ENCODE measurements at regions not wholly inside any gene's neighbourhood (a gene's known extent, or its start where the extent isn't known, plus 50 kb on each side); places are given as distances from the start of the nearest gene placed in this dataset.
A peak's percentile ranks its signal among the peaks of the same experiment; 100 is the strongest.

GRCh38 chr7:28293527-28293835 lies 112.9 kb upstream of the JAZF1 start:
- no peak for DNase-seq

GRCh38 chr7:28296571-28297483 lies 115.5 kb upstream of the CREB5 start:
- DNase-seq, result peak; percentile 54 to 63

GRCh38 chr7:28297801-28298459 lies 114.4 kb upstream of the CREB5 start:
- DNase-seq, result no peak

- DNase-seq, result no peak
Measured at GRCh38 chr7:28298870-28299518, 113.3 kb upstream of the CREB5 start.

GRCh38 chr7:28299556-28299955 lies 112.8 kb upstream of the CREB5 start:
- DNase-seq, result no peak

- DNase-seq, result no peak
Measured at GRCh38 chr7:28300488-28300887, 111.8 kb upstream of the CREB5 start.

GRCh38 chr7:28301148-28301641 lies 111.1 kb upstream of the CREB5 start:
- DNase-seq, result no peak

- no peak for DNase-seq
Measured at GRCh38 chr7:28304290-28304689, 108.0 kb upstream of the CREB5 start.

GRCh38 chr7:28309704-28310459 lies 102.4 kb upstream of the CREB5 start:
- DNase-seq, result no peak

- DNase-seq, result no peak
Measured at GRCh38 chr7:28310460-28310848, 101.9 kb upstream of the CREB5 start.

- DNase-seq, result no peak
Measured at GRCh38 chr7:28311670-28312069, 100.6 kb upstream of the CREB5 start.

- no peak for DNase-seq
Measured at GRCh38 chr7:28312948-28313347, 99.4 kb upstream of the CREB5 start.

GRCh38 chr7:28314841-28315240 lies 97.5 kb upstream of the CREB5 start:
- no peak for DNase-seq

GRCh38 chr7:28315565-28316410 lies 96.5 kb upstream of the CREB5 start:
- DNase-seq, result no peak

- no peak for DNase-seq
Measured at GRCh38 chr7:28316489-28316888, 95.8 kb upstream of the CREB5 start.

- DNase-seq, result no peak
Measured at GRCh38 chr7:28318101-28318762, 94.1 kb upstream of the CREB5 start.

GRCh38 chr7:28323833-28324232 lies 88.5 kb upstream of the CREB5 start:
- DNase-seq, result no peak

GRCh38 chr7:28328146-28328545 lies 84.2 kb upstream of the CREB5 start:
- no peak for DNase-seq

GRCh38 chr7:28328822-28329660 lies 83.3 kb upstream of the CREB5 start:
- no peak for DNase-seq

GRCh38 chr7:28329661-28330363 lies 82.5 kb upstream of the CREB5 start:
- peak; percentile 24 for DNase-seq

Data from activated T-cell treated with anti-CD3 and anti-CD28 coated beads, Interleukin-2, amount 50 U/mL, for 48 hours (primary cell).